Endothelial cell of umbilical vein (primary cell): ENCODE measurements at regions not wholly inside any gene's neighbourhood (a gene's known extent, or its start where the extent isn't known, plus 50 kb on each side); places are given as distances from the start of the nearest gene placed in this dataset.

Source experiments
- BruUV-seq: library from RNA; stranded (reverse); fragments of 400-500 nt; replicated peaks from 2 replicates; lab custom pipeline; 2021; lab: Mats Ljungman, UMichigan
- CTCF ChIA-PET: fragments of 300-600, 350-600 bp; sonication (Branson Sonifier 250); formaldehyde crosslinking; loops from one replicate; lab custom pipeline; 2021; ENCODE audit warnings: antibody characterized with exemption, inconsistent platforms; lab: Charles Lee
- POLR2A ChIA-PET: fragments of 300-600, 350-600 bp; sonication (Branson Sonifier 250); formaldehyde crosslinking; loops from one replicate; lab custom pipeline; 2021; ENCODE audit warnings: antibody characterized with exemption, inconsistent platforms; lab: Charles Lee
- DNase-seq: peaks from one replicate; pipeline ENCODE4 v3.0.0-alpha.2; 2011; ENCODE audit warnings: low read depth, low spot score
- FAIRE-seq: peaks from 2 replicates; lab custom pipeline; 2011; peaks lifted over from hg19 to GRCh38; lab: Jason Lieb, UNC
- H2AFZ ChIP-seq: 2 replicates; pipeline ENCODE4 v1.6.0; 2012; ENCODE audit warnings: low read depth, low read length, control low read depth, inconsistent platforms
- H3K27ac ChIP-seq: 2 replicates; pipeline ENCODE4 v1.5.1; 2011; ENCODE audit warnings: low read depth, mild to moderate bottlenecking, control low read depth, low read length, moderate library complexity; ENCODE audit not compliant: insufficient read depth
- H3K27me3 ChIP-seq, 2 experiments: 2 replicates each; pipeline versions ENCODE4 v1.6.0 to v1.6.1; 2011; ENCODE audit warnings: low read length in 2 of 2, mixed read lengths in 1 of 2; ENCODE audit not compliant: control insufficient read depth in 2 of 2, insufficient read depth in 2 of 2
- H3K36me3 ChIP-seq, 2 experiments: 2 replicates in 1 of 2; 3 replicates in 1 of 2; pipeline ENCODE4 v1.5.1; 2011; ENCODE audit warnings: low read length in 2 of 2, mild to moderate bottlenecking in 1 of 2, moderate library complexity in 1 of 2; ENCODE audit not compliant: control insufficient read depth in 2 of 2, insufficient read depth in 2 of 2; ENCODE audit errors: extremely low read depth in 1 of 2
- H3K4me1 ChIP-seq: 3 replicates; pipeline ENCODE4 v1.5.1; 2011; ENCODE audit warnings: mild to moderate bottlenecking, low read length; ENCODE audit not compliant: control insufficient read depth, insufficient read depth; ENCODE audit errors: extremely low read depth
- H3K4me2 ChIP-seq: 2 replicates; pipeline ENCODE4 v1.6.1; 2011; ENCODE audit warnings: low read length, control low read depth, mixed read lengths; ENCODE audit not compliant: insufficient read depth
- H3K4me3 ChIP-seq, 3 experiments: fragments of 200-600 bp in 1 of 3; sonication (generic), shearing (Covaris generic) in 1 of 3; replicated peaks in 1 of 3; 2 replicates each; pipeline ENCODE4 v1.5.1; 2011 to 2016; ENCODE audit warnings: control low read depth in 3 of 3, low read length in 3 of 3, mild to moderate bottlenecking in 2 of 3, inconsistent platforms in 1 of 3, low read depth in 1 of 3, moderate library complexity in 1 of 3; ENCODE audit not compliant: insufficient read depth in 1 of 3
- H3K79me2 ChIP-seq: 2 replicates; pipeline ENCODE4 v1.6.0; 2012; ENCODE audit warnings: low read length, inconsistent platforms; ENCODE audit not compliant: control insufficient read depth, insufficient read depth
- H3K9ac ChIP-seq: replicated peaks from 2 replicates; pipeline ENCODE3; 2011; ENCODE audit warnings: low read length, control low read depth; ENCODE audit not compliant: insufficient read depth; ENCODE audit errors: extremely low read depth
- H3K9me1 ChIP-seq: replicated peaks from 3 replicates; pipeline ENCODE4 v1.6.0; 2011; ENCODE audit warnings: mild to moderate bottlenecking, low read length; ENCODE audit not compliant: control insufficient read depth, insufficient read depth; ENCODE audit errors: extremely low read depth
- H3K9me3 ChIP-seq: replicated peaks from 2 replicates; pipeline ENCODE4 v1.5.1; 2012; ENCODE audit warnings: low read length, inconsistent platforms; ENCODE audit not compliant: control insufficient read depth, insufficient read depth
- H4K20me1 ChIP-seq: replicated peaks from 2 replicates; pipeline ENCODE3; 2011; ENCODE audit warnings: mild to moderate bottlenecking, low read length; ENCODE audit not compliant: control insufficient read depth, insufficient read depth; ENCODE audit errors: extremely low read depth
- EZH2 ChIP-seq: IDR thresholded peaks from 2 replicates; pipeline ENCODE4 v1.6.1; 2012; ENCODE audit warnings: borderline replicate concordance, low read depth, mild to moderate bottlenecking, moderate library complexity, low read length, inconsistent platforms; ENCODE audit not compliant: severe bottlenecking
- FOS ChIP-seq: IDR thresholded peaks from 2 replicates; pipeline ENCODE4 v1.6.1; 2011; ENCODE audit warnings: mild to moderate bottlenecking, low read length, moderate library complexity, borderline replicate concordance; ENCODE audit not compliant: insufficient read depth
- GATA2 ChIP-seq: IDR thresholded peaks from 2 replicates; pipeline ENCODE4 v1.7.0; 2011; ENCODE audit warnings: low read depth, mild to moderate bottlenecking, moderate library complexity, mixed read lengths, low read length; ENCODE audit not compliant: insufficient read length, insufficient read depth
- JUN ChIP-seq: IDR thresholded peaks from 2 replicates; pipeline ENCODE4 v1.6.1; 2011; ENCODE audit warnings: borderline replicate concordance, low read depth; ENCODE audit not compliant: insufficient read length, insufficient read depth
- MYC ChIP-seq: IDR thresholded peaks from one replicate; pipeline ENCODE4 v1.6.1; 2011; ENCODE audit warnings: mild to moderate bottlenecking, low read depth, low read length
- POLR2A ChIP-seq: IDR thresholded peaks from 2 replicates; pipeline ENCODE4 v1.6.1; 2012; ENCODE audit warnings: low read depth, mild to moderate bottlenecking, control low read depth, low read length
- POLR2AphosphoS5 ChIP-seq: IDR thresholded peaks from 2 replicates; pipeline ENCODE4 v1.6.1; 2012; ENCODE audit warnings: low read depth, mild to moderate bottlenecking, control low read depth, low read length, moderate library complexity; ENCODE audit not compliant: insufficient read depth
- dilution Hi-C: fragments of 300-500 bp; cut with MboI; formaldehyde crosslinking; loops from one replicate; pipeline ENCODE4 v1.15.0; 2019; ENCODE audit warnings: low sequenced_read_pairs; ENCODE audit not compliant: extremely low pct_ligation_motif_present
- intact Hi-C: fragments of 100-400 bp; cut with micrococcal nuclease; formaldehyde crosslinking; loops from one replicate; pipeline ENCODE4 v1.10.0; 2022
- TF ChIP-seq, protein P1 (sequence below): IDR thresholded peaks from 2 replicates; pipeline ENCODE4 v1.6.1; 2011; ENCODE audit not compliant: insufficient read depth, insufficient read length
- TF ChIP-seq, protein P2 (sequence below), 2 donors: IDR thresholded peaks; 1 replicate in 1 of 2; 2 replicates in 1 of 2; pipeline ENCODE4 v1.5.1; 2011; ENCODE audit warnings: low read length in 2 of 2, mild to moderate bottlenecking in 2 of 2, moderate library complexity in 2 of 2, control low read depth in 1 of 2, inconsistent platforms in 1 of 2, low read depth in 1 of 2; ENCODE audit not compliant: insufficient read depth in 1 of 2; ENCODE audit errors: extremely low read depth in 1 of 2

DNA sequence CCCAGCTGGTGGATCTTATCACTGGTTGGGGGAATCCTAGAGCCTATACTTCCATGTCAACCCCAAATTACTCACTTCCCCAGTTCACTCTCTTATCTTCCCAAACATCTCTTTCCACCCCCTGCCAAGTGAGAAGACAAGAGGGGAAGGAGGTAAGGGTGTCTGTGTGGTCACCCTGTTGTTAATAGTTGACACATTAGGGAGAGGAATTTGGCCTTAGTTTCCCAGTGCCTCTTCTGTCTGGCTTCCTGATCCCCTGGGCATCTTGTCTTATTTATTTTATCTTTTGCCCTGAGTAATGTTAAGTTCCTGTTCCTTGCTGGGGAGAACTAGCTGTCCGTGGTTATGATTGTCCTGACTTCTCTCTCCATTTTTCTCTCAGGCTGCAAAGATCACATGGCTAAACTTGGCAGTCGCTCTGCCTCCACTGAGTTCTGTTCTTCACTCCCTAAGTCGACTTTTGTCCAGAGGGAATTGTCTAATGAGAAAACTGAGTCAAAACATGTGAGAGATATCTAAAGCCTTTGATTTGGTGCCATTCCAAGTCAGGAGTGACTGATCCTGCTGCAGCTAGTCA lies 157.1 kb upstream of the SYT6 start:
- intact Hi-C loops = no loop called here
- H3K9ac ChIP-seq = no peak overlapping the region

More for the DNA sequence above, 157.1 kb upstream of the SYT6 start:
- no TSS peak for BruUV-seq
- Histone ChIP-seq H3K4me3 (no peak overlapping the region), H3K9me3 (no peaks in the 10 kb centered on the region), H3K27ac (no peak overlapping the region), H4K20me1 (no peaks in the 10 kb centered on the region), H3K36me3 (no peaks in the 10 kb centered on the region), H3K4me1 (no peaks in the 10 kb centered on the region), H3K9me1 (no peaks in the 10 kb centered on the region), H3K4me2 (no peak overlapping the region), H3K79me2 (no peaks in the 10 kb centered on the region), H3K27me3 (no peaks in the 10 kb centered on the region), H2AFZ (no peak overlapping the region)
- DNase-seq (no peak), FAIRE-seq (no peak)
- CTCF ChIA-PET = interaction anchor here (0.7 kb wide), 1 partner anchor 9 kb away, joined by 3 read pairs; no protein-coding TSS in a partner anchor
- POLR2A ChIA-PET = no interaction called here
- dilution Hi-C loops = no loop called here
- TF ChIP-seq, protein P1, sequence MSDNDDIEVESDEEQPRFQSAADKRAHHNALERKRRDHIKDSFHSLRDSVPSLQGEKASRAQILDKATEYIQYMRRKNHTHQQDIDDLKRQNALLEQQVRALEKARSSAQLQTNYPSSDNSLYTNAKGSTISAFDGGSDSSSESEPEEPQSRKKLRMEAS = no peak
- TF ChIP-seq GATA2 (no peak), JUN (no peak), FOS (no peak), POLR2A (no peak), MYC (no peak), POLR2AphosphoS5 (no peak), EZH2 (no peak)
- TF ChIP-seq, protein P2, sequence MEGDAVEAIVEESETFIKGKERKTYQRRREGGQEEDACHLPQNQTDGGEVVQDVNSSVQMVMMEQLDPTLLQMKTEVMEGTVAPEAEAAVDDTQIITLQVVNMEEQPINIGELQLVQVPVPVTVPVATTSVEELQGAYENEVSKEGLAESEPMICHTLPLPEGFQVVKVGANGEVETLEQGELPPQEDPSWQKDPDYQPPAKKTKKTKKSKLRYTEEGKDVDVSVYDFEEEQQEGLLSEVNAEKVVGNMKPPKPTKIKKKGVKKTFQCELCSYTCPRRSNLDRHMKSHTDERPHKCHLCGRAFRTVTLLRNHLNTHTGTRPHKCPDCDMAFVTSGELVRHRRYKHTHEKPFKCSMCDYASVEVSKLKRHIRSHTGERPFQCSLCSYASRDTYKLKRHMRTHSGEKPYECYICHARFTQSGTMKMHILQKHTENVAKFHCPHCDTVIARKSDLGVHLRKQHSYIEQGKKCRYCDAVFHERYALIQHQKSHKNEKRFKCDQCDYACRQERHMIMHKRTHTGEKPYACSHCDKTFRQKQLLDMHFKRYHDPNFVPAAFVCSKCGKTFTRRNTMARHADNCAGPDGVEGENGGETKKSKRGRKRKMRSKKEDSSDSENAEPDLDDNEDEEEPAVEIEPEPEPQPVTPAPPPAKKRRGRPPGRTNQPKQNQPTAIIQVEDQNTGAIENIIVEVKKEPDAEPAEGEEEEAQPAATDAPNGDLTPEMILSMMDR (IDR thresholded peaks at IDR 0.05; ENCODE audit: extremely low read depth in 1 of 2, insufficient read depth in 1 of 2, low read depth in 1 of 2, low read length in 2 of 2) = no peak
